ENCODE measurements at regions not wholly inside any gene's neighbourhood (a gene's known extent, or its start where the extent isn't known, plus 50 kb on each side); places are given as distances from the start of the nearest gene placed in this dataset.

- no peak overlapping the region for H3K4me3 ChIP-seq (ENCODE audit: low read depth, low read length)
- TF ChIP-seq CTCF (conservative IDR thresholded peaks at IDR 0.05; ENCODE audit: low read depth, low read length), result no peak
- no peak for DNase-seq (ENCODE audit: low read depth)
These were observed 68.0 kb upstream of the ALDH1A1 start for GRCh38 chr9:73020877-73021276.

- H3K4me3 ChIP-seq (ENCODE audit: low read depth, low read length), result no peak overlapping the region
- no peak for TF ChIP-seq CTCF (conservative IDR thresholded peaks at IDR 0.05; ENCODE audit: low read depth, low read length)
- no peak for DNase-seq (ENCODE audit: low read depth)
These were observed 61.2 kb upstream of the ALDH1A1 start for GRCh38 chr9:73014011-73014410.

GRCh38 chr9:73011956-73012355 lies 59.1 kb upstream of the ALDH1A1 start:
- no peak for DNase-seq (ENCODE audit: low read depth)
- TF ChIP-seq CTCF (conservative IDR thresholded peaks at IDR 0.05; ENCODE audit: low read depth, low read length), result no peak
- H3K4me3 ChIP-seq (ENCODE audit: low read depth, low read length), result no peak overlapping the region

- TF ChIP-seq CTCF (conservative IDR thresholded peaks at IDR 0.05; ENCODE audit: low read depth, low read length), result no peak
- peak; percentile 8 for DNase-seq (ENCODE audit: low read depth)
- H3K4me3 ChIP-seq (ENCODE audit: low read depth, low read length), result no peak overlapping the region
These were observed 58.4 kb upstream of the ALDH1A1 start for GRCh38 chr9:73011181-73011750.

- no peak for TF ChIP-seq CTCF (conservative IDR thresholded peaks at IDR 0.05; ENCODE audit: low read depth, low read length)
- DNase-seq (ENCODE audit: low read depth), result peak; percentile 7
- H3K4me3 ChIP-seq (ENCODE audit: low read depth, low read length), result no peak overlapping the region
These were observed 56.9 kb upstream of the ALDH1A1 start for GRCh38 chr9:73009649-73010288.

GRCh38 chr9:73007966-73008672 lies 55.3 kb upstream of the ALDH1A1 start:
- TF ChIP-seq CTCF (conservative IDR thresholded peaks at IDR 0.05; ENCODE audit: low read depth, low read length), result no peak
- no peak for DNase-seq (ENCODE audit: low read depth)

More at GRCh38 chr9:73007966-73008672, 55.3 kb upstream of the ALDH1A1 start:
- no peak overlapping the region for H3K4me3 ChIP-seq (ENCODE audit: low read depth, low read length)

Data from choroid plexus epithelial cell (primary cell).